ENCODE measurements at regions not wholly inside any gene's neighbourhood (a gene's known extent, or its start where the extent isn't known, plus 50 kb on each side); places are given as distances from the start of the nearest gene placed in this dataset.

DNA sequence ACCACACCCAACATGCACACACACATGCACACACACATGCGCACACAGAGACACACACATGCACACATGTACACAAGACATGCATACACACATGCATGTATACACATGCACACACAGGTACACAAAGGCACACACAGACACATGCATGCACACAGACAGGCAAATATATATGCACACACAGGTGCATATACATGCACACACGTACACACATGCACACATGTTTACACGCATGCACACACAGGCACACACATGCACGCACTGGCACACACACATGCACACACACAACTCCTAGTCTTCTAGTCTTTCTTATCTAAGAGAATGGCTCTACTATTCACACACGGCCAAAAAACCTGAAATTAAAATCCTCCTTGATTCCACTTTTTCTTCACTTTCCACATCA, 222.7 kb upstream of the PLD5 start:
- TF ChIP-seq POLR2AphosphoS5 (IDR thresholded peaks at IDR 0.05; ENCODE audit: low read depth, low read length), result no peak
- no peak for TF ChIP-seq SIN3A (IDR thresholded peaks at IDR 0.05; ENCODE audit: borderline replicate concordance, insufficient read depth, low read length)
- no peak for TF ChIP-seq TAF1 (IDR thresholded peaks at IDR 0.05; ENCODE audit: borderline replicate concordance, insufficient read depth, low read length)
